Body of pancreas (tissue), 4 donors: ENCODE measurements at regions not wholly inside any gene's neighbourhood (a gene's known extent, or its start where the extent isn't known, plus 50 kb on each side); places are given as distances from the start of the nearest gene placed in this dataset.

Experiments
- ATAC-seq: fragments of 150-250 bp; one replicate; pipeline ENCODE4 v1.9.1; 2016
- DNase-seq, 4 donors: peaks; one replicate each; pipeline ENCODE4 v3.0.0-alpha.2; 2019
- H3K27ac ChIP-seq, 4 donors: fragments of 200-600 bp; sonication (generic); 1 replicate in 3 of 4; 2 replicates in 1 of 4; pipeline versions ENCODE4 v1.5.1 to v1.6.1; 2016 to 2019; ENCODE audit warnings: mild to moderate bottlenecking in 1 of 4, mixed read lengths in 1 of 4, moderate library complexity in 1 of 4
- H3K27me3 ChIP-seq, 2 donors: fragments of 200-600 bp; sonication (generic); one replicate each; pipeline ENCODE4 v1.6.0; 2016; ENCODE audit warnings: mild to moderate bottlenecking in 1 of 2
- H3K36me3 ChIP-seq, 2 donors: fragments of 200-600 bp; sonication (generic); replicated peaks in 1 of 2; 2 replicates each; pipeline ENCODE4 v1.5.1; 2016; ENCODE audit warnings: low read depth in 2 of 2; ENCODE audit not compliant: insufficient read depth in 1 of 2
- H3K4me1 ChIP-seq: fragments of 200-600 bp; sonication (generic); one replicate; pipeline ENCODE4 v1.6.0; 2016
- H3K4me3 ChIP-seq, 2 donors: fragments of 200-600 bp; sonication (generic); 1 replicate in 1 of 2; 2 replicates in 1 of 2; pipeline ENCODE4 v1.5.1; 2016 to 2019
- H3K9me3 ChIP-seq, 3 donors: fragments of 200-600 bp; sonication (generic); 1 replicate in 2 of 3; 2 replicates in 1 of 3; pipeline ENCODE4 v1.5.1; 2016
- POLR2A ChIP-seq, 3 donors: fragments of 450-650 bp; IDR thresholded peaks; one replicate each; pipeline ENCODE4 v1.6.1; 2016; ENCODE audit warnings: antibody characterized with exemption in 3 of 3, mild to moderate bottlenecking in 2 of 3
- WGBS, 2 donors: methylation state at CpG; one replicate each; pipeline ENCODE4 v1.1.5; 2017; 5-methylcytosine and 5-hydroxymethylcytosine counted together
- intact Hi-C: fragments of 100-400 bp; cut with DNase I; formaldehyde crosslinking; loops from one replicate; pipeline ENCODE4 v1.15.1; 2023
- TF ChIP-seq, protein P1 (sequence below), 7 experiments: fragments of 450-650 bp in 4 of 7; fragments of 200-600 bp in 3 of 7; sonication (generic) in 3 of 7; IDR thresholded peaks; one replicate each; pipeline ENCODE4 v1.5.1; 2016 to 2019; ENCODE audit warnings: antibody characterized with exemption in 7 of 7

DNA sequence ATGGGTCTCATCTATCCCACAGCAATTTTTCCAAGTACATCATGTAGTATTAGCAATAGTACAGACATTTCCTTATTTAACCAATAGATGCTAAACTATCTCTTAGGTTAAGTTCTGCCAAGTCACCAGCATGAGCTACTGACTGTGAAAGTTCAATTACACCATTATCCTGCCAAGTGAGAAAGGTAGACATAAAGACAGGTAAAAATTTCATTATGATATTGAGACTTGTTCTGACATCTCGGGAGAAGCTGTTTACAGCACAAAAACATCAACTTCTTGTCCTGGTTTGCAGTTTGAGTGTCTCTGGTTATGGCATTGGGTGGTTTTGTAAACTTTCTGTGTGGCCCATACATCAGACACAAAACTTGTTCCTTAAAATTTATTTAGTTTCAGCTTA is 622.4 kb upstream of the PCDH10 start:
- H3K9me3 ChIP-seq, result no peaks in the 10 kb centered on the region
- intact Hi-C loops, result no loop called here
- no peak overlapping the region for H3K27ac ChIP-seq
- DNase-seq (no peak), ATAC-seq (no peak)
- no peaks in the 10 kb centered on the region for H3K36me3 ChIP-seq
- no peak for TF ChIP-seq POLR2A (IDR thresholded peaks at IDR 0.05)
- TF ChIP-seq, protein P1, sequence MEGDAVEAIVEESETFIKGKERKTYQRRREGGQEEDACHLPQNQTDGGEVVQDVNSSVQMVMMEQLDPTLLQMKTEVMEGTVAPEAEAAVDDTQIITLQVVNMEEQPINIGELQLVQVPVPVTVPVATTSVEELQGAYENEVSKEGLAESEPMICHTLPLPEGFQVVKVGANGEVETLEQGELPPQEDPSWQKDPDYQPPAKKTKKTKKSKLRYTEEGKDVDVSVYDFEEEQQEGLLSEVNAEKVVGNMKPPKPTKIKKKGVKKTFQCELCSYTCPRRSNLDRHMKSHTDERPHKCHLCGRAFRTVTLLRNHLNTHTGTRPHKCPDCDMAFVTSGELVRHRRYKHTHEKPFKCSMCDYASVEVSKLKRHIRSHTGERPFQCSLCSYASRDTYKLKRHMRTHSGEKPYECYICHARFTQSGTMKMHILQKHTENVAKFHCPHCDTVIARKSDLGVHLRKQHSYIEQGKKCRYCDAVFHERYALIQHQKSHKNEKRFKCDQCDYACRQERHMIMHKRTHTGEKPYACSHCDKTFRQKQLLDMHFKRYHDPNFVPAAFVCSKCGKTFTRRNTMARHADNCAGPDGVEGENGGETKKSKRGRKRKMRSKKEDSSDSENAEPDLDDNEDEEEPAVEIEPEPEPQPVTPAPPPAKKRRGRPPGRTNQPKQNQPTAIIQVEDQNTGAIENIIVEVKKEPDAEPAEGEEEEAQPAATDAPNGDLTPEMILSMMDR (IDR thresholded peaks at IDR 0.05), result no peak
- no peaks in the 10 kb centered on the region for H3K27me3 ChIP-seq
- no peak overlapping the region for H3K4me3 ChIP-seq
- 55 to 83% methylated on average over 1 of the region's 1 CpG for WGBS, 2 donors
- no peaks in the 10 kb centered on the region for H3K4me1 ChIP-seq

DNA sequence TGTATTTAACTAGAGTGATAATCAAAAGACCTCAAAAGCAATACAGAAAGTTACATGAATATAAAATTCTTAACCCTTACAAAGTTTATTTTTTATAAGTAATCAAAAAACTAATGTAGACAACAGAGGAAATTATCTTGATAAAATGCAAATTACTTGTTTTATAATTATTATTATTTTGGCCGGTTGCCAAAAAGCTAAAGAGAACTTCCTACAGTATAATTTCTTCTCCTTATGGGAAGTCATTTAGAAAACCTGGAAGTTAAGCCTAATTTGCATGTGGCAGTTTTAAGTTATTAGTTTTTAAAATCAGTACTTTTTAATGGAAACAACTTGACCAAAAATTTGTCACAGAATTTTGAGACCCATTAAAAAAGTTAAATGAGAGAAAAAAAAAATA is 621.3 kb upstream of the PCDH10 start:
- intact Hi-C loops, result no loop called here
- H3K4me3 ChIP-seq, result no peak overlapping the region
- no peak for TF ChIP-seq POLR2A (IDR thresholded peaks at IDR 0.05)
- TF ChIP-seq, protein P1 (IDR thresholded peaks at IDR 0.05), result no peak
- WGBS, 2 donors, result 16 to 28% methylated on average over 1 of the region's 1 CpG
- ATAC-seq, result no peak
- H3K27me3 ChIP-seq, result no peaks in the 10 kb centered on the region
- H3K9me3 ChIP-seq, result no peaks in the 10 kb centered on the region
- no peaks in the 10 kb centered on the region for H3K4me1 ChIP-seq
- no peak overlapping the region for H3K27ac ChIP-seq
- H3K36me3 ChIP-seq, result no peaks in the 10 kb centered on the region
- DNase-seq, result no peak

DNA sequence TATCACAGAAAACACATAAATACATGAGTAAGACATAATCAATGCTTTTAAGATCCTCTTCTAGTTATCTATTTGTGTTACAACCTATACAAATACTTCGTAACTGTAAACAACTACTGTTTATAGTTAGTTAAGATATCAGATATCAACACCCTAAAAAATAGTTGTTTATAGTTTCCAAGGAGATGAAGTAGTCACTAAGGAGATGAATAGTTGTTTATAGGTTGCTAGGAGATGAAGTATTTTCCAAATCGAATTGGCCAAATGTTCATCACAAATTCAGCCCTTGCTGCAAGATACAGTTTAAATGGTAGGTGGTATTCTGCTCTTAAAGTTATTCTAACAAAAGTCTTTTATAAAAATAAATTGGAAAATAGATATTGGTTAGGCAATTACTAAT is 618.2 kb upstream of the PCDH10 start:
- TF ChIP-seq POLR2A (IDR thresholded peaks at IDR 0.05), result no peak
- TF ChIP-seq, protein P1 (IDR thresholded peaks at IDR 0.05), result no peak
- no peak for ATAC-seq
- intact Hi-C loops, result no loop called here
- H3K4me1 ChIP-seq, result no peaks in the 10 kb centered on the region
- no peak for DNase-seq
- H3K27me3 ChIP-seq, result no peaks in the 10 kb centered on the region
- WGBS, 2 donors, result 34 to 39% methylated on average over 2 of the region's 2 CpGs
- no peak overlapping the region for H3K4me3 ChIP-seq
- no peaks in the 10 kb centered on the region for H3K9me3 ChIP-seq
- H3K27ac ChIP-seq, result no peak overlapping the region
- H3K36me3 ChIP-seq, result no peaks in the 10 kb centered on the region

DNA sequence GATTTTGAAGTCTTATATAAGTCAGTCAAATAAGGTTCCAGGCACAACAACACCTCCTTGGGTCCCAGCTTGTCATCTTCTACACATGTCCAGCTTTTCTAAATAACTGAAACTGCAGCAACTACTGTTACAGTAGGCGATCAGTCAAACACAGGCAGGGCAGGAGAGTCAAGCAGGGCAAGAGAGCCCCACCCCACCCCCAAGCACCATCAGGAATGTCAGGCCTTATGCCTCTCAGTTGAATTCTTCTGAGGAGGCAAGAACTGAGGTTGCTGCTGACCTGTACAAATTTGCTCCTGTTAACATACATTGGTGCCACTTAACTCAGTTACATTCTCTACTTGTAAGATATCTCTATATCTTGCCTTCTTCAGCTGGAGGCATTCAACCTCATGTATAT is 608.8 kb upstream of the PCDH10 start:
- no peak overlapping the region for H3K4me3 ChIP-seq
- H3K27ac ChIP-seq, result no peak overlapping the region
- intact Hi-C loops, result no loop called here
- DNase-seq (no peak), ATAC-seq (no peak)
- no peaks in the 10 kb centered on the region for H3K4me1 ChIP-seq
- H3K27me3 ChIP-seq, result no peaks in the 10 kb centered on the region
- 38 to 67% methylated on average over 1 of the region's 1 CpG for WGBS, 2 donors
- H3K36me3 ChIP-seq, result no peaks in the 10 kb centered on the region
- TF ChIP-seq, protein P1 (IDR thresholded peaks at IDR 0.05), result no peak
- no peak for TF ChIP-seq POLR2A (IDR thresholded peaks at IDR 0.05)
- no peaks in the 10 kb centered on the region for H3K9me3 ChIP-seq

DNA sequence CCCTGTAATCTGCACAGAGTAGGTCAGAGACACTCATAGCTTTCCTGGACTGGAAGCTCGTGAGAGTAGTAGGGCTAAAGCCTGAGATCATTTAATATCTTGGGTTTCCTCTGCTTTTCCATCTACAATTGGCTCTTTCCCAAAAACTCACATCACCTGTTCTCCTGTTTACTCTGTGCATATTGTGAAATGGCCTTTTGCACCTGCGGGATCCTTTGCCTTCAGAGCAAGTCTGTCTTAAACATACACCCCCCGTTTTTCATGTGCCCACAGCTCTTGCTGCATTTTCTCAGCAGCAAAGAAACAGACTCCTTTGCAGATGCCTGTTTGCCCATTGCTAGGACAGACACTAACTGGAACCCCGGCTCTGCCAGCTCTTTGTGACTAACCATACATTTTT is 608.3 kb upstream of the PCDH10 start:
- intact Hi-C loops, result no loop called here
- WGBS, 2 donors, result 32% methylated on average over 4 of the region's 4 CpGs

More for the DNA sequence above, 608.3 kb upstream of the PCDH10 start:
- no peak for DNase-seq
- no peak overlapping the region for H3K27ac ChIP-seq
- no peaks in the 10 kb centered on the region for H3K9me3 ChIP-seq
- no peak for TF ChIP-seq POLR2A (IDR thresholded peaks at IDR 0.05)
- TF ChIP-seq, protein P1 (IDR thresholded peaks at IDR 0.05), result no peak
- H3K4me3 ChIP-seq, result no peak overlapping the region
- no peaks in the 10 kb centered on the region for H3K36me3 ChIP-seq
- H3K27me3 ChIP-seq, result no peaks in the 10 kb centered on the region
- no peaks in the 10 kb centered on the region for H3K4me1 ChIP-seq
- ATAC-seq, result no peak
